B cell (primary cell): ENCODE measurements at regions not wholly inside any gene's neighbourhood (a gene's known extent, or its start where the extent isn't known, plus 50 kb on each side); places are given as distances from the start of the nearest gene placed in this dataset.

Experiments
- ATAC-seq: fragments of 200-7000 bp; cut with Tn5 transposase; one replicate; pipeline ENCODE4 v1.10.0; 2021; ENCODE audit warnings: low read depth, mild to moderate bottlenecking, moderate number of reproducible peaks, moderate library complexity
- CTCF ChIA-PET: fragments of 350-600 bp; sonication (Branson Sonifier 250); formaldehyde crosslinking; loops from one replicate; lab custom pipeline; 2021; ENCODE audit warnings: antibody characterized with exemption, inconsistent platforms; lab: Charles Lee
- POLR2A ChIA-PET: fragments of 350-600 bp; sonication (Branson Sonifier 250); formaldehyde crosslinking; loops from one replicate; lab custom pipeline; 2021; ENCODE audit warnings: antibody characterized with exemption; lab: Charles Lee
- DNase-seq: peaks from one replicate; pipeline ENCODE4 v3.0.0; 2013
- H2AFZ ChIP-seq: 2 replicates; pipeline ENCODE4 v1.6.1; 2012; ENCODE audit warnings: mild to moderate bottlenecking, low read depth, low read length; ENCODE audit not compliant: insufficient read depth, poor library complexity, severe bottlenecking
- H3K27ac ChIP-seq, 2 donors: 1 replicate in 1 of 2; 2 replicates in 1 of 2; pipeline ENCODE4 v1.5.1; 2012 to 2013; ENCODE audit warnings: low read length in 2 of 2, mild to moderate bottlenecking in 2 of 2, moderate library complexity in 1 of 2
- H3K27me3 ChIP-seq, 4 experiments: fragments of 200-600 bp in 1 of 4; sonication (generic) in 1 of 4; replicated peaks in 1 of 4; 1 replicate in 2 of 4; 2 replicates in 2 of 4; pipeline versions ENCODE4 v1.6.1 to v1.7.0; 2013 to 2016; ENCODE audit warnings: low read length in 3 of 4, mild to moderate bottlenecking in 2 of 4, mixed read lengths in 1 of 4, moderate library complexity in 1 of 4; ENCODE audit not compliant: insufficient read depth in 4 of 4, control insufficient read depth in 3 of 4; ENCODE audit errors: control extremely low read depth in 1 of 4
- H3K36me3 ChIP-seq, 2 experiments: replicated peaks in 1 of 2; 1 replicate in 1 of 2; 2 replicates in 1 of 2; pipeline versions ENCODE4 v1.6.1 to v1.7.1; 2013; ENCODE audit warnings: low read length in 1 of 2; ENCODE audit not compliant: insufficient read depth in 2 of 2, control insufficient read depth in 1 of 2; ENCODE audit errors: control extremely low read depth in 1 of 2, extremely low read depth in 1 of 2
- H3K4me1 ChIP-seq, 2 donors: fragments of 200-600 bp in 1 of 2; sonication (generic) in 1 of 2; 1 replicate in 1 of 2; 2 replicates in 1 of 2; pipeline versions ENCODE4 v1.5.1 to v1.6.1; 2013 to 2017; ENCODE audit warnings: low read length in 2 of 2; ENCODE audit not compliant: control insufficient read depth in 2 of 2, insufficient read depth in 2 of 2
- H3K4me2 ChIP-seq: replicated peaks from 2 replicates; pipeline ENCODE3; 2012; ENCODE audit warnings: mild to moderate bottlenecking, low read depth, low read length; ENCODE audit not compliant: poor library complexity, severe bottlenecking
- H3K4me3 ChIP-seq, 5 experiments: fragments of 200-600 bp in 1 of 5; sonication (generic) in 1 of 5; 1 replicate in 3 of 5; 2 replicates in 2 of 5; pipeline versions ENCODE4 v1.5.1 to v1.7.0; 2011 to 2016; ENCODE audit warnings: low read length in 4 of 5, mild to moderate bottlenecking in 4 of 5, low read depth in 2 of 5, control low read depth in 1 of 5, moderate library complexity in 1 of 5; ENCODE audit not compliant: insufficient read depth in 1 of 5; ENCODE audit errors: control extremely low read depth in 1 of 5, extremely low read depth in 1 of 5
- H3K79me2 ChIP-seq: fragments of 200-600 bp; sonication (generic); one replicate; pipeline ENCODE4 v1.6.0; 2016; ENCODE audit warnings: low read length; ENCODE audit not compliant: control insufficient read depth, insufficient read depth
- H3K9ac ChIP-seq: fragments of 200-600 bp; sonication (generic); 2 replicates; pipeline ENCODE4 v1.6.1; 2017; ENCODE audit warnings: mild to moderate bottlenecking, low read length, moderate library complexity
- H3K9me3 ChIP-seq, 3 donors: one replicate each; pipeline versions ENCODE4 v1.6.1 to v1.7.1; 2013; ENCODE audit warnings: low read length in 2 of 3; ENCODE audit not compliant: control insufficient read depth in 2 of 3, insufficient read depth in 1 of 3; ENCODE audit errors: control extremely low read depth in 1 of 3
- H4K20me1 ChIP-seq: 2 replicates; pipeline ENCODE4 v1.6.0; 2012; ENCODE audit warnings: mild to moderate bottlenecking, low read length; ENCODE audit not compliant: insufficient read depth, control insufficient read depth, poor library complexity, severe bottlenecking
- H3K27ac Mint-ChIP-seq: one replicate; pipeline ENCODE4 v1.8.0; 2021; ENCODE audit warnings: mixed read lengths
- H3K27me3 Mint-ChIP-seq: one replicate; pipeline ENCODE4 v1.8.0; 2021; ENCODE audit warnings: mixed read lengths
- H3K4me1 Mint-ChIP-seq: one replicate; pipeline ENCODE4 v1.8.0; 2021; ENCODE audit warnings: mixed read lengths
- H3K4me3 Mint-ChIP-seq: one replicate; pipeline ENCODE4 v1.8.0; 2021; ENCODE audit warnings: mixed read lengths
- H3K9me3 Mint-ChIP-seq: one replicate; pipeline ENCODE4 v1.8.0; 2022; ENCODE audit warnings: mixed read lengths; ENCODE audit not compliant: insufficient read depth
- CTCF ChIP-seq: fragments of 200-600 bp; IDR thresholded peaks from one replicate; pipeline ENCODE4 v1.8.0; 2022; ENCODE audit warnings: antibody characterized with exemption, mild to moderate bottlenecking
- EZH2 ChIP-seq: IDR thresholded peaks from 2 replicates; pipeline ENCODE4 v1.6.1; 2012; ENCODE audit warnings: borderline replicate concordance, low read depth, mild to moderate bottlenecking, moderate library complexity, low read length; ENCODE audit not compliant: insufficient read depth, poor library complexity, severe bottlenecking
- WGBS: methylation state at CpG from one replicate; pipeline ENCODE4 v1.1.5; 2013; ENCODE audit warnings: missing lambda C conversion rate; ENCODE audit not compliant: insufficient coverage; 5-methylcytosine and 5-hydroxymethylcytosine counted together
- intact Hi-C: fragments of 100-400 bp; cut with micrococcal nuclease; formaldehyde crosslinking; loops from one replicate; pipeline ENCODE4 v1.10.0; 2022

GRCh38 chr14:101490771-101491170 lies 70.5 kb upstream of the DIO3 start:
- WGBS: 87% methylated on average over 8 of the region's 9 CpGs
- CTCF ChIA-PET: no interaction called here
- no peaks in the 10 kb centered on the region for H3K79me2 ChIP-seq
- no peak overlapping the region for H3K27ac ChIP-seq
- no peak overlapping the region for H2AFZ ChIP-seq
- ATAC-seq: no peak
- Mint-ChIP-seq H3K4me1 (no peaks in the 10 kb centered on the region), H3K27ac (no peak overlapping the region), H3K27me3 (peaks cover 19% of the 10 kb centered on the region), H3K4me3 (no peak overlapping the region), H3K9me3 (peaks cover 3% of the 10 kb centered on the region)
- H3K9me3 ChIP-seq: peaks cover 0 to 12% (median 7%) of the 10 kb centered on the region in 3 donors
- no peaks in the 10 kb centered on the region for H3K27me3 ChIP-seq
- no peaks in the 10 kb centered on the region for H4K20me1 ChIP-seq
- POLR2A ChIA-PET: no interaction called here
- no peak overlapping the region for H3K4me2 ChIP-seq
- TF ChIP-seq CTCF (no peak), EZH2 (no peak)
- H3K4me1 ChIP-seq: no peaks in the 10 kb centered on the region
- intact Hi-C loops: no loop called here
- no peak overlapping the region for H3K4me3 ChIP-seq
- H3K36me3 ChIP-seq: no peaks in the 10 kb centered on the region
- no peak for DNase-seq
- H3K9ac ChIP-seq: no peak overlapping the region

GRCh38 chr14:101491841-101492240 lies 69.5 kb upstream of the DIO3 start:
- ATAC-seq (no peak), DNase-seq (no peak)
- Mint-ChIP-seq H3K9me3 (peaks cover 3% of the 10 kb centered on the region), H3K4me1 (no peaks in the 10 kb centered on the region), H3K27me3 (peaks cover 19% of the 10 kb centered on the region), H3K27ac (no peak overlapping the region), H3K4me3 (no peak overlapping the region)
- no peak overlapping the region for H3K9ac ChIP-seq
- intact Hi-C loops: no loop called here
- CTCF ChIA-PET: no interaction called here
- H3K9me3 ChIP-seq: peaks cover 0 to 12% (median 4%) of the 10 kb centered on the region in 3 donors
- 86% methylated on average over 4 of the region's 12 CpGs for WGBS
- H3K4me2 ChIP-seq: no peak overlapping the region
- POLR2A ChIA-PET: no interaction called here
- H3K4me3 ChIP-seq: no peak overlapping the region
- H2AFZ ChIP-seq: no peak overlapping the region
- no peaks in the 10 kb centered on the region for H3K27me3 ChIP-seq
- no peaks in the 10 kb centered on the region for H3K79me2 ChIP-seq
- TF ChIP-seq EZH2: no peak
- no peak for TF ChIP-seq CTCF
- H3K4me1 ChIP-seq: no peaks in the 10 kb centered on the region
- no peak overlapping the region for H3K27ac ChIP-seq
- no peaks in the 10 kb centered on the region for H4K20me1 ChIP-seq
- no peaks in the 10 kb centered on the region for H3K36me3 ChIP-seq
